ENCODE measurements at regions not wholly inside any gene's neighbourhood (a gene's known extent, or its start where the extent isn't known, plus 50 kb on each side); places are given as distances from the start of the nearest gene placed in this dataset.
"Not testable (repeated sequence)": the region's sequence is repeated elsewhere in the genome, so short reads cannot be mapped to it uniquely, and the experiment has no call there.

DNA sequence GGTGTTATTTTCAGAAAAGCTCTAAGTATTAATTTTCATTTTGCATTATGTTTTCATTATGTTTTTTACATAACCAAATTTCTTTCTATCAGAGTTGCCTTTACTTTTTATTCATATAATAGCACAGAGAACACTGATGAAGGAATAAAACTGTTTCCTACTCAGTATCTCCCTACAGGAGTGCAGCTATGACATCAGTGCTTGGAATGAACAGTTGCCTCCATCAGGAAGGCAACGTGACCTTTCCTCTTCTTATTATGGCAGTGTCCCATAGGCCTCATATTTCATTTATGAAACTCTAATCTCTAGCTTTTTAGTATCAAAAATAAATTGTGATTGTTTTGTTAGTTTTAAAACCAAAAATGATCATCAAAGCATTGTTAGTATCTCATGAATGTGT, 712.8 kb downstream of the CD109 start:
- ATAC-seq: no peak
- no peak for DNase-seq

DNA sequence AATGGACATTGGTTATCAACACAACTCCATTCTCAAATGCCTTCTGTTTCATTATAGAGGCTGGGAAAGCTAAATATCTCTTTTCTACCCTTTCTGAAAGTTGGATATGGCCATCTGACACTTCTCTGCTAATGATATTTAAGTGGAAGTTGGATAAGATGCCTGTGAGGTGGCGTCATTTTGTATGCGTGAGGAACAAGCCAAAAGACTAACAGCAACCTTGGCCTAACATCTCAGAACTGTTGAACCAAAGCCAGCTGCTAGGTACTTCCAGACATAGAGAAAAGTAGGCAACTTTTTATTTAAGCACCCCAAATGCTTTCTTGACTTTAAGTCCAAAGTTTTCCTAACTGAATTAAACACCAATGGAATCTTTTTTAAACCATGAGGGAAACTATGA, 708.4 kb downstream of the CD109 start:
- ATAC-seq: no peak
- DNase-seq: no peak

DNA sequence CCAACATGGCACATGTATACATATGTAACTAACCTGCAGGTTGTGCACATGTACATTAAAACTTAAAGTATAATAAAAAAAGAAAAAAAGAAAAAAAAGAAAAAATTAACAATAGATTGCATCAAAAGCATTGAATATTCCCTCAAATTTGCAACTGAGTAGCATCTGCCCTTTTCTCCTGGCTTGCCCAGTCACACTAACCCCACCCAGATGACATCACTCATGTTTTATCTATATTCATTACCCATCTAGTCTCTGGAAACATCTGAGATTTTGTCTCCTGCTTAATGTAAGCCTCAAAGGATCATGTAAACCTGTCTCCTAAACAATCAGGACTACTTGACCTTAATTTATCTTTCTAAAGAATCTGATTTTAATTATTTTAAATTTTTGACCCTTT, 706.8 kb downstream of the CD109 start:
- ATAC-seq (no peak), DNase-seq (no peak)

GRCh38 chr6:74378437-74378836, 682.4 kb downstream of the CD109 start:
- not testable (repeated sequence) for DNase-seq, ATAC-seq

- ATAC-seq (no peak), DNase-seq (no peak)
Observed at GRCh38 chr6:74369556-74369993, 673.6 kb downstream of the CD109 start.

GRCh38 chr6:74368746-74369145, 672.7 kb downstream of the CD109 start:
- no peak for ATAC-seq

GRCh38 chr6:74366634-74367033, 670.6 kb downstream of the CD109 start:
- DNase-seq (no peak), ATAC-seq (no peak)

More at GRCh38 chr6:74368746-74369145, 672.7 kb downstream of the CD109 start:
- no peak for DNase-seq

DNA sequence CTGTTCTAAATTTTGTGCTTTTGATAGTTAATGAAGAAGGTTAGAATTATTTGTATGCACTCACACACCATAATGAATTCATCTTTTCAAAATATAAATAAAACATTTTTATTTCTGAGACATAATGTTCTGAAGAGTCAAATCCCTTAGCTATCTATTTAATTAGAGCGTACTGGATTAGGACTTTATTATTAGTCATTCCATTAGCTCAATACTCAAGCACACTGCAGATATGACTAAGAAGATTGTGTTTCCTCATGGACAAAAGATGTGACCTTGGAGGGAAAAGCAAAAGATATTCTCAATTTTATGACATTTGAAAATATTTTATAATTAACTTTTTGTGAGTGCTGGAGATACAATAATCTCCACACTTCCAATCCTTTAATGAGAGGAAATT, 666.4 kb downstream of the CD109 start:
- DNase-seq (no peak), ATAC-seq (no peak)

DNA sequence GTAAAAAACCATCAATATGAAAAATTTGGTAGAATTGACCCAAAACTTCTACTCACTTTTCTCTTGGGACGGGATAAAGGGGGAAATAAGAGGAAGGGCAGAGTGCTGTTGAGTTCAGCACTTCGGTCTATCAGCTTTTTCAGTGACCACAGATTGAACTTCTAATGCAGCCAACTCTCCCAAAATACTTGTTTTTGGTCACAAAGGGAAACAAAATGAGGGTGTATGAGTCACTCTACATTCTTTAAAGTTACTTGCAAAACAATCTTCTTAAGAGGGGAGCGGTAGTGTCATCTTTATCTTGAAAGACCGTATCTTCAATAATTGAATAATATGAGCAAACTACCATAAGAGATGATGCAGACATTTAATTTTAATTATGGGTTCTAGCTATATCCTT, 661.3 kb downstream of the CD109 start:
- no peak for DNase-seq

DNA sequence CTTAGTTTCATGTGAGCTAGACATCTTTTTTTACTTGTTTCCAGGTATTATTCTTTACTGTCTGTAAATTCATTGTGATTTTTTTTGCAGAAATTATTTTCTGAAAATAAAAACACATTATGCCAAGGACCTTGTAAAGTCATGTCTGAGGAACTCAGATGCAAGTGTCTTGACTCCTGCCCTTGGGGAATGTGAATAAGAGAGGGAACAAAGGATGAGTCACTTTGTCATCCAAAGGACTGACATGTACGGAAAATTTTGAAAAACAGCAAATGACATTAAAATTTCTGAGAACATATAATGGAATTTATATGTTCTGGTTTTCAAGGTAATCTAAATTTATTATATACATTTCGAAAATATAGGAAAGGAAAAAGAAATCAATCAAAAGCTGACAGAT, 660.4 kb downstream of the CD109 start:
- ATAC-seq: no peak

More for the DNA sequence above, 661.3 kb downstream of the CD109 start:
- no peak for ATAC-seq

GRCh38 chr6:74346936-74347535, 651.0 kb downstream of the CD109 start:
- DNase-seq (no peak), ATAC-seq (no peak)

More for the DNA sequence above, 660.4 kb downstream of the CD109 start:
- no peak for DNase-seq

GRCh38 chr6:74343804-74344203, 647.8 kb downstream of the CD109 start:
- DNase-seq (no peak), ATAC-seq (no peak)

DNA sequence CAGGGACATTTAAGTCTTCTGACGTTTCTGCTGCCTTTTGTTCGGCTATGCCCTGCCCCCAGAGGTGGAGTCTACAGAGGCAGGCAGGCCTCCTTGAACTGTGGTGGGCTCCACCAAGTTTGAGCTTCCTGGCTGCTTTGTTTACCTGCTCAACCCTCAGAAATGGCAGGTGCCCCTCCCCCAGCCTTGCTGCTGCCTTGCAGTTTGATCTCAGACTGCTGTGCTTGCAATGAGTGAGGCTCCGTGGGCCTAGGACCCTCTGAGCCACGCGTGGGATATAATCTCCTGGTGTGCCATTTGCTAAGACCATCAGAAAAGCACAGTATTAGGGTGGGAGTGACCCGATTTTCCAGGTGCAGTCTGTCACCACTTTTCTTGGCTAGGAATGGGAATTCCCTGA, 647.3 kb downstream of the CD109 start:
- DNase-seq, ATAC-seq: not testable (repeated sequence)

GRCh38 chr6:74334722-74335121, 638.7 kb downstream of the CD109 start:
- DNase-seq (no peak), ATAC-seq (no peak)

DNA sequence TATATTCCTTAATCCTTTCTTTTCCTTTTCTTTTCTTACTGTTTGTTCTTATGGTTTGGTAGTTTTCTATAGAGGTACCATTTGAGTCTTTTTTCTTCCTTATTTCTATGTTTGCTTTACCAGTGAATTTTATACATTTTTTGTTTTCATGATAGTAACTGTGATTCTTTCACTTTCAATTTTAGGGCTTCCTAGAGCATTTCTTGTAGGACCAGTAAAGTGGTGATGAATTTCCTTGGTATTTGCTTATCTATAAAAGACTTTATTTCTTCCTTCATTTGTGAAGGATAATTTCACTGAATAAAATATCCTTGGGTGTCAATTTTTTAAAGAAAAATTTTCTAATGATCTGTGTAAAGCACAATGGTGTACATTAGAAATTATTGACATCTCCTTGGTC, 637.4 kb downstream of the CD109 start:
- ATAC-seq (no peak), DNase-seq (no peak)

DNA sequence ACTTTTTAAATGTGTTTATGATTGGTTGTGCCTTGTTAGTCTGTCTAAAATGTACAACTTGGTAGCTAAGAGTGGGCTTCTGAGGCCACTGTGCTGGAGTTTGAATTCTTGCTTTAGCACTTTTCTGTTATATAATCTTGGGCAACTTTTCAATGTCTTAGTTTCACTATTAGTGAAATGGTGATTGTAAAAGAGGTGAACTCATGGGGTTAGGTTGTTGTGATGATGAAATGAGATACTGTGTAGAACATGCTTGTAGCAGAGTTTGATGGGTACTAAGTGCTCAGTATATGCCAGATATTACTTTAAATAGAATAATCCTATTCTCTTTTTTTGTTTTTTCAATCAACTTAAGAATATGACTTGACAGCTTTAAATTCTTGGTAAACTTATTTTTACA, 624.7 kb downstream of the CD109 start:
- no peak for DNase-seq
- ATAC-seq: no peak

DNA sequence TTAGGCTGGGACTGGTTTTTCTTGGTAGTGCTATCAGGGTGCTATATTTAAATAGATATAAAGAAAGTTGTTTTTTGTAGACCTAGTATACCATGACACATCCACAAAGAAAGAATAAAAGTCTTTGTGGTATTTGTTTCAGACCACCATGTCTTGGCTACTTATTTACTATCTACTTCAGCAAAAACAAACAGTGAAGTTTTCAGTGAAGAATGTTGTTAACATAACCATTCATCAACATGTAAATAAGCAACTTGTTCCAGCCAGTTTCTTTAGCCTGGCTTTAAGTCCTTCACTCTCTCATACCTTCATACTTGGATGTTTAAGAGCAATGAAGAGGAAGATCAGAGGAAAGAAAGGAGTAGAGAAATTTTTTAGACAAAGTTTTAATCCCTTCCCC, 624.1 kb downstream of the CD109 start:
- ATAC-seq: no peak
- DNase-seq: no peak

DNA sequence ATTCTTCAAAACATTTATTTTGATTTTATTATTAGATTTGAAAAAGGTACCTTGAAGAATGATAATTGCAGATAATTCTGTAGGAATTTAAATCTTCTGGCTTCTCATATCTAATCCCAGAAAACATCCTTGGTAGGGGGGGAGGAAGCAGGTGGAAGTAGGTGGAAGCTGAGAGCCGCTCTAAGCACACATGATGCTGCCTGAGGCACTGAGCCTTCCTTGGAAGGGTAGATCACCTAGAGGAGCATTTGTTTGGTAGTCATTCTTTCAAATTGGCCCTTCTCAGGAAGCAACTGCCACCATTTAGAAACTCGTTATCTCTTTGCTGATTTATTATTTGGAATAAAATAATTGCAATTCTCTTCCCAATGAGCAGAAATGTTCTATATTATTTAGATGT, 623.3 kb downstream of the CD109 start:
- ATAC-seq: no peak
- no peak for DNase-seq

- ATAC-seq: no peak
- no peak for DNase-seq
Observed at GRCh38 chr6:74318738-74319137, 622.7 kb downstream of the CD109 start.

DNA sequence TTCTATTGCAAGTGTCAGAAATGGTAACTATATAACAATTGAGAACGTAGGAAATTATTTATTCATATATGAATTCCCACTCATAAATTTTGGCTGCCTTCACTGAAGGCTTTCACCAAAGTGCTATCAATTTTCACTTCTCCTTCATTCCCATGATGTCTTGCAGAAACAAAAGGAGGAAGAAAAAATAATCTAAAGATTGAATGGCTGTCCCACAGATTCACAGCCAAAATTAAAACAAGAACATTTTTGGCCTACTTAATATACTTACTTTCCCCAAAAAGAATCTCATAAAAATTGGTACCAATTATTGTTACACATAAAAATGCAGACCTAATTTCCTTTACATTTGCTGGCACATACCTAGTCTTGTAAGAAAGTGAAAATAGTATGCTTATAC, 616.1 kb downstream of the CD109 start:
- no peak for DNase-seq
- ATAC-seq: no peak

DNA sequence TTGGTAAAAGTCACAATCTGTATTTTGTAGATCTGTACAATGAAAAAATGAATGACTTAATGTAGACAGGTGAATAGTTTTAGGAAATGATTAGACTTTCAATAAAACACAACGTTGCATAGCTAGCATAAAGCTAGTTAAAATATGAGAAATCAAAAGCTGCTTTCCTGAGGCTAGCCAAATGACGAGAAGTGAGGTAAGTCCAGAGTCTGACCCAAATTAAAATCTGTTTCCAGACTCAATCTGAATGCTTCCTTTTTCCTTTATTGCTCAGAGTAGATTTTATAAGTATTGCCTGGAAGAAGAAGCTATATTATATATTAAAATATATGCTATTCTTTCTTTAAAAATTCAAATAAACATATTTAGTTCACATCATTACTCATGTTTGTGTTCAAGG, 615.4 kb downstream of the CD109 start:
- no peak for ATAC-seq

GRCh38 chr6:74289884-74290283, 593.9 kb downstream of the CD109 start:
- ATAC-seq (no peak), DNase-seq (no peak)

More for the DNA sequence above, 615.4 kb downstream of the CD109 start:
- no peak for DNase-seq

DNA sequence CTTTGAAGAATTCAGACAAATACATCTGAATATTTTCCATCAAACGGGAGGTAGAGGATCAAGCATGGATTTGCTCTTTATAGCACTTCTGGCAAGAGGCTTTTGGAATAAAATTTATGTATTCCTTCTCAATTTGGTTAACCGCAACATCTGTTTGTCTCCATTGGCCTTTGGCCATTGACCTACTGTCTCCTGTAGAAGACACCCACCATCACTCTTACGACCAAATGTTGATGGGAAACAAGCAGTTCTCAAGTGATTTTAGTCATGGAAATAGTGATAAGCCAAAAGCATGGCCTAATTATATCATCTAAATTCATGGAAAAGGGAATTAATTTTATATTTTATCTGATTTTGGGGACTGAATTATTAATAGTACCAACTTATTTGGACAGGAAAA, 591.9 kb downstream of the CD109 start:
- no peak for ATAC-seq
- DNase-seq: no peak

DNA sequence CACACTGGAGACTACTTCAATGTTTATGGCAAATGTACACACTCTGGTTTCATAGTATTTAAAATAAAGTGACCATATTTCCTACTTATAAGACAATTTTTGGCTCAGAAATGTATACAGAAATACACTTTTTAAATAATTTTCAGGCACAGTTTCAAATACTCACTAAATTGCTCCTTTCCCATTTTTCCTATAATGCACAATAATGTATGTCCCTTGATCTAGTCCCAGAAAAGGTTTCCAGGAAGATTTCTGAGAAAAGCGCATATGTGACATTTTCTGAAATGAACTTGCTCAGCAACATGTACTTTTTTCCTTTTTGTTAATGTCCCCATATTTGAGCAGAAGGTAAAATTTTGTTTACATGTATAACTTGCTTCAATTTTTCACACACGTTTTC, 591.4 kb downstream of the CD109 start:
- ATAC-seq (no peak), DNase-seq (no peak)

DNA sequence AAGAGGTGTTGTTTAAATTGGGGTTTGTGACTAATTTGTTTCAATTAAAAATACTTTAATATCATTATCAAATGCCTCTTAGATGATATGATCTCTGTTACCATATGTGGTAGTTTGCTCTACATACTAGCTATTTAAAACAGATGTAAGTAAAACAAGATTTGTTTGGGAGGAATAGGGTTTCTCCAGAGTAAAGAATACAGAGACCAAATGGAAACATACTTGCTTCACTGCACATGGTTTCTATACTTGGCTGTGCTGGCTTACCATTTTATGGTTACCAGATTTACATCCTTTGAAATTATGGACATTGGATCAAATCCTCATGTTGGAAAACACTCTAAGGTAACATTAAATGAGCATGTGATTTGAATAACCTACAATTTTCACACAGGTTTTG, 588.3 kb downstream of the CD109 start:
- DNase-seq (no peak), ATAC-seq (no peak)

Data from stimulated activated naive CD8-positive, alpha-beta T cell treated with anti-CD3 and anti-CD28 coated beads, Interleukin-15, Interleukin-2, amounts not matched to agents 100 U/mL and 50 U/mL, for 24 hours (primary cell).